ENCODE measurements at regions not wholly inside any gene's neighbourhood (a gene's known extent, or its start where the extent isn't known, plus 50 kb on each side); places are given as distances from the start of the nearest gene placed in this dataset.

GRCh38 chr14:86513056-86513455, 983.1 kb downstream of the FLRT2 start:
- DNase-seq (ENCODE audit: low read depth in 4 of 4, low spot score in 2 of 4) = no peak

DNA sequence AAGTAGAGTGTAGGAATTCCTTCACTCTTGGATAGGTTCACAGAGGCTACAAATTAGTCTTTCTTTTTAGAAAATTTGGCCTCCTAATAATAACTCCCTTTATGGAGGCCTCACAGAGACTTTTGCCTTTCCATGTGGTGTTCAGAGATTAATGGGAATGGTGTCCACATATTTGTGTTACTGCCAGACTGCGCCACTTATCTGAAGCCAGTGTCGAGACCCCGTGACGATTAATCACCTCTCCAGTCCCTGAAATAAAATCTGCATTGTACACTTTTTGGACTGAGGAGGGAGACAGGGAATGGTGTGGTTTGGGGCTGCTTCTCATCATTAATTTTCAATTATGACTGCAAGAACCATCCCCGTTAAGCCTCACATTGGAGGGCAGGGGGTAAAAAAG, 980.5 kb downstream of the FLRT2 start:
- DNase-seq (ENCODE audit: low read depth in 4 of 4, low spot score in 2 of 4) = peak in 1 of 4 donors; percentile 52

DNA sequence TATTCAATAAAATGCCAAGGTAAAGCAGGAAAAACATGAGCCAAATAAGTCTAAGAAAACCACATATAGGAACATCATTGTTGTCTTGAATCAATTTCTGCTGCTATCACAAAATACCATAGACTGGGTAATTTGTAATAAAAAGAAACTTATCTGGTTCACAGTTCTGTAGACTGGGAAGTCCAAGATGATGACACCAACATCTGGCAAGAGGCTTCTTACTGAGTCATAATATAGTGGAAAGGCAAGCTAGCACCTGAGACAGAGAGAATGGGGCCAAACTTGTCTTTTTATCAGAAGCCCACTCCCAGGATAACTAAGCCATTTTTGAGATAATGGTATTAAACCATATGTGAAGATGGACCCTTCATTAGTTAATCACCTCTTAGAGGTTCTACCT, 975.9 kb downstream of the FLRT2 start:
- no peak for DNase-seq (ENCODE audit: low read depth in 4 of 4, low spot score in 2 of 4)

GRCh38 chr14:86501611-86502010, 971.7 kb downstream of the FLRT2 start:
- no peak for DNase-seq (ENCODE audit: low read depth in 4 of 4, low spot score in 2 of 4)

GRCh38 chr14:86491743-86492142, 961.8 kb downstream of the FLRT2 start:
- no peak for DNase-seq (ENCODE audit: low read depth in 4 of 4, low spot score in 2 of 4)

- DNase-seq (ENCODE audit: low read depth in 4 of 4, low spot score in 2 of 4) = no peak
Observed at GRCh38 chr14:86481104-86481503, 951.2 kb downstream of the FLRT2 start.

DNA sequence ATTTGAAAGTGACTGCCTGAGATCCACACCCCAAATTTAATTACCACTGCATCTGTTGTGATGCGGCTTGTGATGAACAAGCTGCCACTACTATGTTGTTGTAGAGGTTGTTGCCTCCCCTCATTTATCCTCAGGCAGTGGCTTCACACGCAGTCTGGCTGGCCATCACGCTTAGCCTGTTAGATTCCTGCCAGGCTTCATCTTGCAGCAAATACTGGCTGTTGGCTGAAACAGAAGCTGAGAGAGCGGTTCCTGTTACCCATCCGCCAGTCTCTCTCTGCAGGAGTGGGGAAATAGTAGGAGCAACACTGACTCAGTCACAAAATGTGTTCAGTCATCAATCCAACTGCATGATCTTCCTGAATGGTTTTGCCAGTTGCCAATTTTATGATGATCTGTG, 934.4 kb downstream of the FLRT2 start:
- DNase-seq (ENCODE audit: low read depth in 4 of 4, low spot score in 2 of 4) = no peak

DNA sequence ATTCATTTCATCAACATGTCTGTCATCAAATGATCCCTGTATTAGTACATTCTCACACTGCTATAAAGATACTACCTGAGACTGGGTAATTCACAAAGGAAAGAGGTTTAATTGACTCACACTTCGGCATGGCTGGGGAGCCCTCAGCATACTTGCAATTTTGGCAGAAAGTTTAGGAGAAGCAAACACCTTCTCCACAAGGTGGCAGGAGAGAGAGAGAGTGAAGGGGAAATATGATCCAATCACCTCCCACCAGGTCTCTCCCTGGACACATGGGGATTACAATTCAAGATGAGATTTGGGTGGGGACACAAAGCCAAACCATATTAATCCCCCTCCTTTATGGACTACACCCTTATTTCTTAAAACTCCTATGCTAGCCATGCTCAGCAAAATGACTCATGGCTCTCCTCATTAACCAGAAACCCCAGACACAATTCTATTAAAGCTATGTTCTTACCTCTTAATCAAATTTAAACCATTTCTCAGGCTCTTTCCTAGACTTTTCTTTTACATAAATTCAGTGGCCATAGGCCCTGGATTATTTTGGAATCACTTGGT, 932.3 kb downstream of the FLRT2 start:
- DNase-seq (ENCODE audit: low read depth in 4 of 4, low spot score in 2 of 4) = no peak

GRCh38 chr14:86457481-86458135, 927.7 kb downstream of the FLRT2 start:
- DNase-seq (ENCODE audit: low read depth in 4 of 4, low spot score in 2 of 4) = no peak

- no peak for DNase-seq (ENCODE audit: low read depth in 4 of 4, low spot score in 2 of 4)
Observed at GRCh38 chr14:86450085-86450484, 920.1 kb downstream of the FLRT2 start.

- no peak for DNase-seq (ENCODE audit: low read depth in 4 of 4, low spot score in 2 of 4)
Observed at GRCh38 chr14:86442135-86442534, 912.2 kb downstream of the FLRT2 start.

- DNase-seq (ENCODE audit: low read depth in 4 of 4, low spot score in 2 of 4) = peak in 2 of 4 donors; percentile 56 to 60
Observed at GRCh38 chr14:86430853-86431252, 900.9 kb downstream of the FLRT2 start.

DNA sequence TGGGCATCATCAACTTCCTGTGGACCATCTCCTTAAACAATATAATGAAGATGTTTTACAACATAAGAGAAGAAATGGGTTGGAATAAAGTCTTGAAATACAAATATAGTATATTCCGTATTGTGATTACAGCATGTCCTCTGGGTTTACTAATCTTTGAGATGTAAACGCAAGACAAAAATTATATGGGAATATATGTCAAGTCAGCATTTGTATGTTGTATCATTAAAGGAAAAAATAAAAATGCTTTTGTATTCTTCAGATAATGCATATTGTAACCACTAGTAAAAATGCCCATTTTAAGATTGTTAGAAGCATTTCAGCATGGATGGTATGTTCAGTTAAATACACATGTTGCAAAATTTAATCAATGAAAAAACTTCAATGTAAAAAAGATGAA, 893.3 kb downstream of the FLRT2 start:
- DNase-seq (ENCODE audit: low read depth in 4 of 4, low spot score in 2 of 4) = no peak

- no peak for DNase-seq (ENCODE audit: low read depth in 4 of 4, low spot score in 2 of 4)
Observed at GRCh38 chr14:86420131-86420530, 890.2 kb downstream of the FLRT2 start.

- DNase-seq (ENCODE audit: low read depth in 4 of 4, low spot score in 2 of 4) = no peak
Observed at GRCh38 chr14:86414146-86414545, 884.2 kb downstream of the FLRT2 start.

DNA sequence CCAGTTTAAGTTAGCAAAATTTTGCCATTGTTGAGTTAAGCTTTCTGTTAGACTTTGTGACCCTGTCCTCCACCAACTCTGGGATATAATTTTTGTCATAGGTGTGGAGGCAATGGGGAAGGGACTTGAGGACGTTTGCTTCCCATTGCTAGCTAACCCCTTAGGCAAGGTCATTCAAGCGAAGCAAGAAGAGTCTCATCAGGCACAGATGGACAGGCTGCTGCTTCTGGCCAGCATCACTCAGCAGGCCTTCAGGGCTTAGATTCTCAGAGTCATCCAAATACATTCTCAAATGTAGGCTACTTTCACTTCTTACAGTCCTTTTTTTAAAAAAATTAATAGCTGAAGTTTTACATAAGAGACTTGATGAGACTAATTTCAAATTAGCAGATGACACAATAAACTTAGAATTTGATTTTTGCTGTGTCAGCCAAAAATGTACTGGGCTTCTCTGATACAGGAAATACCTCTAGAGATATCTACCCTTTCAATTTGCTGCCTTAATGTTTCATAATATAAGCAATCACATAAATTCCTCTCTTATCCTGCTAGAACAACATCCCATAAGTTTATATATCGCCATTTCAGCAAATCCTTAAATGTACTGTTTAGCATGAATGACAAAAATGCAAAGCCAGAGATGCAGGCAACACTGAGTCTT, 875.2 kb downstream of the FLRT2 start:
- no peak for DNase-seq (ENCODE audit: low read depth in 4 of 4, low spot score in 2 of 4)

- DNase-seq (ENCODE audit: low read depth in 4 of 4, low spot score in 2 of 4) = no peak
Observed at GRCh38 chr14:86404425-86404824, 874.5 kb downstream of the FLRT2 start.

GRCh38 chr14:86402545-86402944, 872.6 kb downstream of the FLRT2 start:
- DNase-seq (ENCODE audit: low read depth in 4 of 4, low spot score in 2 of 4) = no peak

- no peak for DNase-seq (ENCODE audit: low read depth in 4 of 4, low spot score in 2 of 4)
Observed at GRCh38 chr14:86391085-86391484, 861.1 kb downstream of the FLRT2 start.

DNA sequence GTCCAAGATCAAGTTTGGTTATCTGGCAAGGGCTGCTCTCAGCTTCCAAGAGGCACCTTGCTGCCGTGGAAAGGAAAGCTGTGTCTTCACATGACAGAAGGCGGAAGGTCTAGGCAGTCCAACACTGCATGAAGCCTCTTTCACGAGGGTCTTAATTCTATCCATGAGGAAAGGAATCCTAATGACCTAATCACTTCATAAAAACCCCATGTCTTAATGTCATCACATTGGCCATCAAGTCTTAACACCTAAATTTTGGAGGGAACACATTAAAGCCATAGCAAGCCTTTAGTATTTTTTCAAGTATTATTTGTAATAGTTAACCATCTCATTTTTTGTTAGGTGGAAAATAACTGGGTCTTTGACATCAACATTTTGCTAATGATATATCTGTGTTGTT, 858.3 kb downstream of the FLRT2 start:
- DNase-seq (ENCODE audit: low read depth in 4 of 4, low spot score in 2 of 4) = no peak

DNA sequence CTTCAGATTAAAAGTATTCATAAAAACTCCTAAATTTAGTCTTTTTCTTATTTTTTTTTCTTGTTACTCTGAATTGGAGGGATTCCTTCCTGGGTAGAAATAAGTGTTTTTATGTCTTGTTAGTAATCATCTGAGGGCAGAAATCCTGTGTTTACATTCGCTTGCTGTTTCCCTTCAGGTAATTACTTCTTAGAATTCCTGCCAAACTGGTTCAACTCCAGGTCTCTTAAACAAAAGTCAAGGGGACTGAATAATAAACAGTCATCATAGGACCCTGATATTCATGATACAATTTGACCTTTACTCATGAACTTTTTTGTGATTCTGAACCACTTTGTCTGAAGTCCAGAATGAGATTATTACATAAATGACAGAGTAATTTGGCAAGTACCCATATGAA, 843.9 kb downstream of the FLRT2 start:
- no peak for DNase-seq (ENCODE audit: low read depth in 4 of 4, low spot score in 2 of 4)

DNA sequence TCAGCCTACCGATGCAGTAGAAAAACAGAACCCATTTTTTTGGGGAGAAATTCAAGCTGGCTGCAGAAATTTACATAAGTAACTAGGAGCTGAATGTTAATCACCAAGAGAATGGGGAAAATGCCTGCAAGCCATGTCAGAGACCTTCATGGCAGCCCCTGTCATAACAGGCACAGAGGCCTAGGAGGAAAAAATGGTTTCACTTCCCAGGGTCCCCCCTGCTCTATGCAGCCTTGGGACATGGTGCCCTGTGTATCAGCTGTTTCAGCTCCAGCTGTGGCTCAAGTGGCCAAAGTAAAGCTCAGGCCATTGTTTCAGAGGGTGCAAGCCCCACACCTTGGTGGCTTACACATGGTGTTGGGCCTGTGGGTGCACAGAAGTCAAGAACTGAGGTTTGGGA, 842.5 kb downstream of the FLRT2 start:
- no peak for DNase-seq (ENCODE audit: low read depth in 4 of 4, low spot score in 2 of 4)

Data from left renal cortex interstitium (tissue), 4 donors.